Keratinocyte (primary cell): ENCODE measurements at regions not wholly inside any gene's neighbourhood (a gene's known extent, or its start where the extent isn't known, plus 50 kb on each side); places are given as distances from the start of the nearest gene placed in this dataset.
A peak's percentile ranks its signal among the peaks of the same experiment; 100 is the strongest.

Experiments used
- DNase-seq: peaks from one replicate; pipeline ENCODE4 v3.0.0-alpha.2; 2011; ENCODE audit warnings: low read depth, missing footprints, low spot score
- FAIRE-seq: peaks from 2 replicates; lab custom pipeline; 2011; peaks lifted over from hg19 to GRCh38; lab: Jason Lieb, UNC
- H2AFZ ChIP-seq: 2 replicates; pipeline ENCODE4 v1.6.0; 2012; ENCODE audit warnings: low read length, control low read depth, inconsistent platforms; ENCODE audit not compliant: control insufficient read depth
- H3K27ac ChIP-seq: 2 replicates; pipeline ENCODE4 v1.5.1; 2011; ENCODE audit warnings: low read length; ENCODE audit not compliant: control insufficient read depth, insufficient read depth
- H3K27me3 ChIP-seq: 3 replicates; pipeline ENCODE4 v1.6.0; 2011; ENCODE audit warnings: low read length; ENCODE audit not compliant: control insufficient read depth, insufficient read depth; ENCODE audit errors: extremely low read depth
- H3K36me3 ChIP-seq, 2 experiments: 2 replicates in 1 of 2; 3 replicates in 1 of 2; pipeline ENCODE4 v1.5.1; 2011; ENCODE audit warnings: low read length in 2 of 2, mild to moderate bottlenecking in 1 of 2; ENCODE audit not compliant: control insufficient read depth in 2 of 2, insufficient read depth in 2 of 2; ENCODE audit errors: extremely low read depth in 1 of 2
- H3K4me1 ChIP-seq: 3 replicates; pipeline ENCODE4 v1.5.1; 2011; ENCODE audit warnings: low read length; ENCODE audit not compliant: control insufficient read depth, insufficient read depth; ENCODE audit errors: extremely low read depth
- H3K4me2 ChIP-seq: 3 replicates; pipeline ENCODE4 v1.6.0; 2011; ENCODE audit warnings: low read depth, low read length; ENCODE audit not compliant: control insufficient read depth, insufficient read depth; ENCODE audit errors: extremely low read depth
- H3K4me3 ChIP-seq, 3 experiments: fragments of 200-600 bp in 1 of 3; sonication (generic) in 1 of 3; 2 replicates in 2 of 3; 3 replicates in 1 of 3; pipeline ENCODE4 v1.5.1; 2011 to 2016; ENCODE audit warnings: low read length in 3 of 3, mild to moderate bottlenecking in 3 of 3, control low read depth in 2 of 3, inconsistent platforms in 1 of 3, low read depth in 1 of 3, mixed read lengths in 1 of 3, mixed run types in 1 of 3, moderate library complexity in 1 of 3; ENCODE audit not compliant: control insufficient read depth in 2 of 3, insufficient read depth in 2 of 3; ENCODE audit errors: extremely low read depth in 1 of 3
- H3K79me2 ChIP-seq: 2 replicates; pipeline ENCODE4 v1.6.0; 2012; ENCODE audit warnings: low read length; ENCODE audit not compliant: control insufficient read depth, insufficient read depth
- H3K9ac ChIP-seq: 3 replicates; pipeline ENCODE4 v1.6.0; 2011; ENCODE audit warnings: low read length; ENCODE audit not compliant: control insufficient read depth, insufficient read depth; ENCODE audit errors: extremely low read depth
- H3K9me1 ChIP-seq: 3 replicates; pipeline ENCODE4 v1.6.0; 2011; ENCODE audit warnings: low read length; ENCODE audit not compliant: control insufficient read depth, insufficient read depth; ENCODE audit errors: extremely low read depth
- H3K9me3 ChIP-seq: 2 replicates; pipeline ENCODE4 v1.5.1; 2012; ENCODE audit warnings: low read depth, low read length; ENCODE audit not compliant: control insufficient read depth
- H4K20me1 ChIP-seq: 3 replicates; pipeline ENCODE4 v1.6.0; 2011; ENCODE audit warnings: low read length; ENCODE audit not compliant: control insufficient read depth, insufficient read depth; ENCODE audit errors: extremely low read depth
- CTCF ChIP-seq, 3 experiments: IDR thresholded peaks in 1 of 3; conservative IDR thresholded peaks in 1 of 3; optimal IDR thresholded peaks in 1 of 3; 2 replicates in 2 of 3; 3 replicates in 1 of 3; pipeline versions ENCODE3 to v1.5.1; 2011; ENCODE audit warnings: low read length in 3 of 3, mild to moderate bottlenecking in 3 of 3, moderate library complexity in 2 of 3, control low read depth in 1 of 3, inconsistent platforms in 1 of 3; ENCODE audit not compliant: insufficient read depth in 2 of 3; ENCODE audit errors: extremely low read depth in 1 of 3
- EZH2 ChIP-seq: IDR thresholded peaks from one replicate; pipeline ENCODE4 v1.6.1; 2012; ENCODE audit warnings: inconsistent platforms, mild to moderate bottlenecking, low read length, moderate library complexity
- dilution Hi-C: fragments of 300-500 bp; cut with MboI; formaldehyde crosslinking; loops from one replicate; pipeline ENCODE4 v1.7.0; 2020; ENCODE audit warnings: low sequenced_read_pairs; ENCODE audit not compliant: extremely low pct_ligation_motif_present
- small RNA-seq, 3 experiments: library from RNA; depleted of rRNA; stranded (forward); fragments of <200 nt; gene quantifications; one replicate each; pipeline ENCODE3, GENCODE V24; 2012; ENCODE audit warnings: low read depth in 3 of 3, low replicate concordance in 1 of 3; ENCODE audit not compliant: insufficient read length in 3 of 3

GRCh38 chr9:101791938-101792337 lies 53.5 kb upstream of the GRIN3A start:
- no peak overlapping the region for H3K4me2 ChIP-seq
- H3K79me2 ChIP-seq, result no peaks in the 10 kb centered on the region
- H3K27ac ChIP-seq, result no peak overlapping the region
- H3K27me3 ChIP-seq, result no peaks in the 10 kb centered on the region
- H4K20me1 ChIP-seq, result no peaks in the 10 kb centered on the region
- H2AFZ ChIP-seq, result no peak overlapping the region
- dilution Hi-C loops, result no loop called here
- no peak for DNase-seq
- H3K36me3 ChIP-seq, result no peaks in the 10 kb centered on the region
- FAIRE-seq, result no peak
- no peaks in the 10 kb centered on the region for H3K4me1 ChIP-seq
- peak; percentile 51 to 70 (median 51) for TF ChIP-seq CTCF (optimal IDR thresholded peaks at IDR 0.05 in 1 of 3, IDR thresholded peaks at IDR 0.05 in 1 of 3, conservative IDR thresholded peaks at IDR 0.05 in 1 of 3; ENCODE audit: extremely low read depth in 1 of 3, insufficient read depth in 2 of 3, low read length in 3 of 3)
- no peak for TF ChIP-seq EZH2
- H3K9ac ChIP-seq, result no peak overlapping the region
- no peaks in the 10 kb centered on the region for H3K9me3 ChIP-seq
- no peak overlapping the region for H3K4me3 ChIP-seq
- H3K9me1 ChIP-seq, result no peaks in the 10 kb centered on the region

GRCh38 chr9:101791533-101791932 lies 53.1 kb upstream of the GRIN3A start:
- no peak overlapping the region for H3K4me3 ChIP-seq
- no peaks in the 10 kb centered on the region for H4K20me1 ChIP-seq
- no peak overlapping the region for H3K9ac ChIP-seq
- dilution Hi-C loops, result no loop called here
- no peaks in the 10 kb centered on the region for H3K36me3 ChIP-seq
- H3K9me1 ChIP-seq, result no peaks in the 10 kb centered on the region
- H3K4me2 ChIP-seq, result no peak overlapping the region
- DNase-seq (no peak), FAIRE-seq (no peak)
- no peak for TF ChIP-seq CTCF (optimal IDR thresholded peaks at IDR 0.05 in 1 of 3, IDR thresholded peaks at IDR 0.05 in 1 of 3, conservative IDR thresholded peaks at IDR 0.05 in 1 of 3; ENCODE audit: extremely low read depth in 1 of 3, insufficient read depth in 2 of 3, low read length in 3 of 3)
- no peak for TF ChIP-seq EZH2
- H2AFZ ChIP-seq, result no peak overlapping the region
- no peaks in the 10 kb centered on the region for H3K9me3 ChIP-seq
- no peaks in the 10 kb centered on the region for H3K4me1 ChIP-seq
- no peaks in the 10 kb centered on the region for H3K79me2 ChIP-seq
- no peak overlapping the region for H3K27ac ChIP-seq
- H3K27me3 ChIP-seq, result no peaks in the 10 kb centered on the region

Small RNA genes lying in the stretch of these regions (small RNA-seq; reads per million reads assigned to genes)
- 0 reads per million in 3 experiments for gene RNU6-329P
